DND-41 (cell line): ENCODE measurements at regions not wholly inside any gene's neighbourhood (a gene's known extent, or its start where the extent isn't known, plus 50 kb on each side); places are given as distances from the start of the nearest gene placed in this dataset.

Source experiments
- EZH2 ChIP-seq: IDR thresholded peaks from 3 replicates; pipeline ENCODE4 v1.6.1; 2012; ENCODE audit warnings: borderline replicate concordance, low read depth, mild to moderate bottlenecking, moderate library complexity, low read length, inconsistent platforms; ENCODE audit not compliant: severe bottlenecking
- TF ChIP-seq, protein P1 (sequence below): IDR thresholded peaks from 2 replicates; pipeline ENCODE4 v1.5.1; 2012; ENCODE audit warnings: borderline replicate concordance, low read length, moderate library complexity, mild to moderate bottlenecking; ENCODE audit not compliant: poor library complexity, severe bottlenecking; ENCODE audit errors: extremely low read depth

GRCh38 chr3:165920984-165921383, 83.8 kb upstream of the BCHE start:
- TF ChIP-seq, protein P1, sequence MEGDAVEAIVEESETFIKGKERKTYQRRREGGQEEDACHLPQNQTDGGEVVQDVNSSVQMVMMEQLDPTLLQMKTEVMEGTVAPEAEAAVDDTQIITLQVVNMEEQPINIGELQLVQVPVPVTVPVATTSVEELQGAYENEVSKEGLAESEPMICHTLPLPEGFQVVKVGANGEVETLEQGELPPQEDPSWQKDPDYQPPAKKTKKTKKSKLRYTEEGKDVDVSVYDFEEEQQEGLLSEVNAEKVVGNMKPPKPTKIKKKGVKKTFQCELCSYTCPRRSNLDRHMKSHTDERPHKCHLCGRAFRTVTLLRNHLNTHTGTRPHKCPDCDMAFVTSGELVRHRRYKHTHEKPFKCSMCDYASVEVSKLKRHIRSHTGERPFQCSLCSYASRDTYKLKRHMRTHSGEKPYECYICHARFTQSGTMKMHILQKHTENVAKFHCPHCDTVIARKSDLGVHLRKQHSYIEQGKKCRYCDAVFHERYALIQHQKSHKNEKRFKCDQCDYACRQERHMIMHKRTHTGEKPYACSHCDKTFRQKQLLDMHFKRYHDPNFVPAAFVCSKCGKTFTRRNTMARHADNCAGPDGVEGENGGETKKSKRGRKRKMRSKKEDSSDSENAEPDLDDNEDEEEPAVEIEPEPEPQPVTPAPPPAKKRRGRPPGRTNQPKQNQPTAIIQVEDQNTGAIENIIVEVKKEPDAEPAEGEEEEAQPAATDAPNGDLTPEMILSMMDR, result no peak
- no peak for TF ChIP-seq EZH2
